ENCODE measurements at regions not wholly inside any gene's neighbourhood (a gene's known extent, or its start where the extent isn't known, plus 50 kb on each side); places are given as distances from the start of the nearest gene placed in this dataset.

- H3K27me3 ChIP-seq (ENCODE audit: control insufficient read depth in 4 of 4, insufficient read depth in 4 of 4, low read length in 3 of 4): peaks cover 0 to 4% (median 1%) of the 10 kb centered on the region in 4 donors
- WGBS: 31% methylated on average over 15 of the region's 15 CpGs
- H3K4me1 ChIP-seq (ENCODE audit: control insufficient read depth in 4 of 4, insufficient read depth in 4 of 4, low read length in 3 of 4): no peaks in the 10 kb centered on the region
- H3K27ac ChIP-seq (ENCODE audit: low read depth in 1 of 2, low read length in 2 of 2): no peak overlapping the region
- no peak overlapping the region for H3K4me3 ChIP-seq (ENCODE audit: low read depth in 1 of 3, low read length in 3 of 3)
- no peak overlapping the region for H3K9ac ChIP-seq (ENCODE audit: low read depth in 1 of 2, low read length in 2 of 2)
- H3K36me3 ChIP-seq (ENCODE audit: control insufficient read depth in 4 of 4, insufficient read depth in 3 of 4, low read depth in 1 of 4, low read length in 3 of 4): no peaks in the 10 kb centered on the region
- no peak for TF ChIP-seq CTCF (IDR thresholded peaks at IDR 0.05; ENCODE audit: low read depth, low read length, missing input control)
- TF ChIP-seq JUND (IDR thresholded peaks at IDR 0.05): no peak
- no peak for TF ChIP-seq FOXA1 (IDR thresholded peaks at IDR 0.05)
- no peak for TF ChIP-seq SP1 (IDR thresholded peaks at IDR 0.05)
- TF ChIP-seq GABPA (IDR thresholded peaks at IDR 0.05 in 1 of 2, conservative IDR thresholded peaks at IDR 0.05 in 1 of 2): no peak
- no peak for TF ChIP-seq YY1 (IDR thresholded peaks at IDR 0.05)
- no peak for TF ChIP-seq RAD21 (IDR thresholded peaks at IDR 0.05)
- TF ChIP-seq MAX (IDR thresholded peaks at IDR 0.05): no peak
- no peak for TF ChIP-seq TAF1 (conservative IDR thresholded peaks at IDR 0.05)
- TF ChIP-seq NR2F2 (IDR thresholded peaks at IDR 0.05): no peak
- TF ChIP-seq RXRA (IDR thresholded peaks at IDR 0.05): no peak
- no peak for TF ChIP-seq REST (IDR thresholded peaks at IDR 0.05)
- TF ChIP-seq EGR1 (IDR thresholded peaks at IDR 0.05; ENCODE audit: low read depth in 2 of 2): no peak
- no peak for DNase-seq (ENCODE audit: low spot score)
- no peaks in the 10 kb centered on the region for H3K9me3 ChIP-seq (ENCODE audit: control insufficient read depth in 4 of 4, low read length in 3 of 4)
Measured at GRCh38 chr14:87691042-87691881, 301.7 kb downstream of the GALC start.

- H3K27me3 ChIP-seq (ENCODE audit: control insufficient read depth in 4 of 4, insufficient read depth in 4 of 4, low read length in 3 of 4): peaks cover 0 to 7% (median 1%) of the 10 kb centered on the region in 4 donors
- no peak for DNase-seq (ENCODE audit: low spot score)
- WGBS: 14% methylated on average over 3 of the region's 3 CpGs
- no peak overlapping the region for H3K4me3 ChIP-seq (ENCODE audit: low read depth in 1 of 3, low read length in 3 of 3)
- H3K9me3 ChIP-seq (ENCODE audit: control insufficient read depth in 4 of 4, low read length in 3 of 4): no peaks in the 10 kb centered on the region
- H3K36me3 ChIP-seq (ENCODE audit: control insufficient read depth in 4 of 4, insufficient read depth in 3 of 4, low read depth in 1 of 4, low read length in 3 of 4): no peaks in the 10 kb centered on the region
- H3K27ac ChIP-seq (ENCODE audit: low read depth in 1 of 2, low read length in 2 of 2): no peak overlapping the region
- H3K4me1 ChIP-seq (ENCODE audit: control insufficient read depth in 4 of 4, insufficient read depth in 4 of 4, low read length in 3 of 4): no peaks in the 10 kb centered on the region
- H3K9ac ChIP-seq (ENCODE audit: low read depth in 1 of 2, low read length in 2 of 2): no peak overlapping the region
- TF ChIP-seq NR2F2 (IDR thresholded peaks at IDR 0.05): no peak
- no peak for TF ChIP-seq TAF1 (conservative IDR thresholded peaks at IDR 0.05)
- no peak for TF ChIP-seq FOXA2 (IDR thresholded peaks at IDR 0.05)
- no peak for TF ChIP-seq RXRA (IDR thresholded peaks at IDR 0.05)
- TF ChIP-seq EGR1 (IDR thresholded peaks at IDR 0.05; ENCODE audit: low read depth in 2 of 2): no peak
- no peak for TF ChIP-seq MAX (IDR thresholded peaks at IDR 0.05)
- TF ChIP-seq SP1 (IDR thresholded peaks at IDR 0.05): no peak
- TF ChIP-seq GABPA (IDR thresholded peaks at IDR 0.05 in 1 of 2, conservative IDR thresholded peaks at IDR 0.05 in 1 of 2): no peak
- no peak for TF ChIP-seq REST (IDR thresholded peaks at IDR 0.05)
Measured at GRCh38 chr14:87690076-87690613, 302.8 kb downstream of the GALC start.
